ENCODE measurements at regions not wholly inside any gene's neighbourhood (a gene's known extent, or its start where the extent isn't known, plus 50 kb on each side); places are given as distances from the start of the nearest gene placed in this dataset.

DNA sequence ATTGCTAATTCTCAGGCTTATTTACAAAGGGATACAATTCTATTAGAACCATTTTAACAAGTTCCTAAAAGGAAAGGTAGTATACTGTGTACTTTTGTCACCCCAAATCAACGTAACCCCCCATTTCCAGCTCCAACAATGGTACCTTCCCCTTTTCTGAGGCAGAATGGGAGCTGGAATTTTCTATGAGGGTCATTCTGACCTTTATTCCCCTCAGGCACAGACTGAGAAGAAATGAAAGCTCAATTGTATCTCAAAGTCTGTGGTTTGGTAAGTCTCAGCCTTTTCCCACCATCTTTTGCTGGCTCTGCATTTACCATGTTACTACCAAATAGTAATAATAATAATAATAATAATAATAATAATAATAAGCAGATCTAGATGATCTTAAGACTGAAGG lies 571.0 kb downstream of the RNF144B start:
- TF ChIP-seq, protein P1, sequence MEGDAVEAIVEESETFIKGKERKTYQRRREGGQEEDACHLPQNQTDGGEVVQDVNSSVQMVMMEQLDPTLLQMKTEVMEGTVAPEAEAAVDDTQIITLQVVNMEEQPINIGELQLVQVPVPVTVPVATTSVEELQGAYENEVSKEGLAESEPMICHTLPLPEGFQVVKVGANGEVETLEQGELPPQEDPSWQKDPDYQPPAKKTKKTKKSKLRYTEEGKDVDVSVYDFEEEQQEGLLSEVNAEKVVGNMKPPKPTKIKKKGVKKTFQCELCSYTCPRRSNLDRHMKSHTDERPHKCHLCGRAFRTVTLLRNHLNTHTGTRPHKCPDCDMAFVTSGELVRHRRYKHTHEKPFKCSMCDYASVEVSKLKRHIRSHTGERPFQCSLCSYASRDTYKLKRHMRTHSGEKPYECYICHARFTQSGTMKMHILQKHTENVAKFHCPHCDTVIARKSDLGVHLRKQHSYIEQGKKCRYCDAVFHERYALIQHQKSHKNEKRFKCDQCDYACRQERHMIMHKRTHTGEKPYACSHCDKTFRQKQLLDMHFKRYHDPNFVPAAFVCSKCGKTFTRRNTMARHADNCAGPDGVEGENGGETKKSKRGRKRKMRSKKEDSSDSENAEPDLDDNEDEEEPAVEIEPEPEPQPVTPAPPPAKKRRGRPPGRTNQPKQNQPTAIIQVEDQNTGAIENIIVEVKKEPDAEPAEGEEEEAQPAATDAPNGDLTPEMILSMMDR (IDR thresholded peaks at IDR 0.05; ENCODE audit: low read depth, low read length): no peak
- TF ChIP-seq MAX (IDR thresholded peaks at IDR 0.05; ENCODE audit: low read depth, low read length) (no peak), POLR2A (IDR thresholded peaks at IDR 0.05; ENCODE audit: extremely low read depth, insufficient read length) (no peak)
